Pancreas (tissue), 10 donors: ENCODE measurements at regions not wholly inside any gene's neighbourhood (a gene's known extent, or its start where the extent isn't known, plus 50 kb on each side); places are given as distances from the start of the nearest gene placed in this dataset.

Source experiments
- ATAC-seq, 4 donors: fragments of 200-7000 bp; cut with Tn5 transposase; one replicate each; pipeline versions ENCODE4 v1.8.0 to v1.9.1; 2020; ENCODE audit warnings: mild to moderate bottlenecking in 4 of 4, moderate library complexity in 4 of 4
- DNase-seq, 6 donors: peaks; one replicate each; pipeline ENCODE4 v3.0.0-alpha.2; 2020
- FAIRE-seq: peaks from 2 replicates; lab custom pipeline; 2012; peaks lifted over from hg19 to GRCh38; lab: Jason Lieb, UNC
- H3K27ac ChIP-seq, 4 donors: fragments of 200-600 bp; sonication (generic); 1 replicate in 3 of 4; 2 replicates in 1 of 4; pipeline versions ENCODE4 v1.5.0 to v1.8.0; 2020
- H3K27me3 ChIP-seq, 4 donors: fragments of 200-600 bp; one replicate each; pipeline ENCODE4 v1.8.0; 2021
- H3K36me3 ChIP-seq, 3 donors: fragments of 200-600 bp; sonication (generic) in 1 of 3; one replicate each; pipeline versions ENCODE4 v1.5.0 to v1.8.0; 2020 to 2021
- H3K4me1 ChIP-seq, 3 donors: fragments of 200-600 bp; one replicate each; pipeline ENCODE4 v1.8.0; 2021
- H3K4me3 ChIP-seq, 4 donors: fragments of 200-600 bp; sonication (generic) in 2 of 4; one replicate each; pipeline versions ENCODE4 v1.5.0 to v1.8.0; 2020 to 2021
- H3K9me3 ChIP-seq, 4 donors: fragments of 200-600 bp; one replicate each; pipeline ENCODE4 v1.8.0; 2021
- CTCF ChIP-seq, 4 donors: fragments of 200-600 bp; sonication (generic) in 3 of 4; IDR thresholded peaks; one replicate each; pipeline versions ENCODE4 v1.5.0 to v1.8.0; 2021; ENCODE audit warnings: antibody characterized with exemption in 4 of 4
- WGBS, 2 donors: extraction: QIAGEN DNeasy Blood & Tissue Kit; methylation state at CpG; one replicate each; pipeline ENCODE4 v1.1.7; 2013; 5-methylcytosine and 5-hydroxymethylcytosine counted together
- intact Hi-C, 3 donors: fragments of 100-400 bp; cut with DNase I; formaldehyde crosslinking; loops; one replicate each; pipeline versions ENCODE4 v1.11.1 to v1.14.2; 2022
- donor health status: healthy with polysubstance abuse.
- donor health status: DM: no; HTN: no; CAD: no; lungs with moderate emphysema.
- donor health status: DM: no; HTN: no; CAD: no.
- donor health status: control.
- donor health status: control.
- donor health status: Bipolar disorder and iron deficiency.
- donor health status: DM: yes; HTN: yes; CAD: no.
- donor health status: DM: no; HTN: no; CAD: no.
- donor health status: DM: no; HTN: no; CAD: no.
- donor health status: DM: yes; HTN: yes; CAD: no.

- WGBS, 2 donors: 35 to 50% methylated on average over 1 of the region's 1 CpG
- no peak for FAIRE-seq
Observed at GRCh38 chr2:16952805-16953204, 287.2 kb upstream of the CYRIA start.

GRCh38 chr2:16952368-16952767, 286.7 kb upstream of the CYRIA start:
- ATAC-seq: no peak
- no peak for FAIRE-seq
- Histone ChIP-seq H3K4me1 (no peaks in the 10 kb centered on the region), H3K27ac (no peak overlapping the region), H3K4me3 (no peak overlapping the region), H3K9me3 (no peaks in the 10 kb centered on the region), H3K27me3 (no peaks in the 10 kb centered on the region), H3K36me3 (no peaks in the 10 kb centered on the region)
- intact Hi-C loops: no loop called here
- no peak for DNase-seq
- TF ChIP-seq CTCF (IDR thresholded peaks at IDR 0.05): no peak

More at GRCh38 chr2:16952805-16953204, 287.2 kb upstream of the CYRIA start:
- Histone ChIP-seq H3K9me3 (no peaks in the 10 kb centered on the region), H3K4me1 (no peaks in the 10 kb centered on the region), H3K27ac (no peak overlapping the region), H3K27me3 (no peaks in the 10 kb centered on the region), H3K4me3 (no peak overlapping the region), H3K36me3 (no peaks in the 10 kb centered on the region)
- ATAC-seq (no peak), DNase-seq (no peak)
- no peak for TF ChIP-seq CTCF (IDR thresholded peaks at IDR 0.05)
- intact Hi-C loops: no loop called here

- DNase-seq (no peak), FAIRE-seq (no peak), ATAC-seq (no peak)
- Histone ChIP-seq H3K4me1 (no peaks in the 10 kb centered on the region), H3K27me3 (no peaks in the 10 kb centered on the region), H3K4me3 (no peak overlapping the region), H3K36me3 (no peaks in the 10 kb centered on the region), H3K9me3 (no peaks in the 10 kb centered on the region), H3K27ac (no peak overlapping the region)
- intact Hi-C loops: no loop called here
- WGBS, 2 donors: 46 to 57% methylated on average over 2 of the region's 2 CpGs
- TF ChIP-seq CTCF (IDR thresholded peaks at IDR 0.05): no peak
Observed at GRCh38 chr2:16950436-16950835, 284.8 kb upstream of the CYRIA start.

GRCh38 chr2:16948710-16949109, 283.1 kb upstream of the CYRIA start:
- no peak for ATAC-seq
- Histone ChIP-seq H3K36me3 (no peaks in the 10 kb centered on the region), H3K27ac (no peak overlapping the region), H3K4me3 (no peak overlapping the region), H3K27me3 (no peaks in the 10 kb centered on the region), H3K9me3 (no peaks in the 10 kb centered on the region), H3K4me1 (no peaks in the 10 kb centered on the region)
- intact Hi-C loops: no loop called here
- no peak for DNase-seq
- TF ChIP-seq CTCF (IDR thresholded peaks at IDR 0.05): no peak
- no peak for FAIRE-seq

GRCh38 chr2:16948053-16948452, 282.4 kb upstream of the CYRIA start:
- no peaks in the 10 kb centered on the region for H3K9me3 ChIP-seq
- no peak for TF ChIP-seq CTCF (IDR thresholded peaks at IDR 0.05)
- no peak overlapping the region for H3K4me3 ChIP-seq
- no peaks in the 10 kb centered on the region for H3K27me3 ChIP-seq
- H3K27ac ChIP-seq: no peak overlapping the region
- H3K36me3 ChIP-seq: no peaks in the 10 kb centered on the region
- FAIRE-seq: no peak
- intact Hi-C loops: no loop called here
- 55 to 71% methylated on average over 5 of the region's 5 CpGs for WGBS, 2 donors
- DNase-seq: no peak
- no peak for ATAC-seq
- H3K4me1 ChIP-seq: peaks cover 0 to 3% (median 0%) of the 10 kb centered on the region in 3 donors
